ENCODE measurements at regions not wholly inside any gene's neighbourhood (a gene's known extent, or its start where the extent isn't known, plus 50 kb on each side); places are given as distances from the start of the nearest gene placed in this dataset.

DNA sequence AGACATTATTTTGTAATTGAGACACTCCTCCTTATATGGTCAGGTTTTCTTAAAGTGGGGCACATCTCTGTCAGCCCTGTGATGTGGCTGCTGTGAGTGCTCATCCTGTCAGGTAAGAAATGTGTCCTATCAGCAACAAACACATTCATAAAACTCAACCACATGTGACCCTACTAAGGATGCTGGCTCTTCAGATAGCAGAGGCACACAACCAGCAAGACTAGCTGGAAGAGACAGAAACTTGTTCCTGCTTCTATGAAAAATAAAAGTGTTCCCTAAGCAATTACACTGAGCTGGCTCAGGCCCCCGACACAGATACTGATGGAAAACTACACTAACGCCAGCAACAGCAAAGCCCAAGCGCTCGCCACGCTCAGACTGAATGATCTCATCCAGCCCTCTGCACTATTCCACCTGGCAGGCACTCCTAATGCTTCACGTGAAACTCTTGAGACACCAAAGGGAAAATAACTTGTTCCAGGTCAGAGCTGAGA lies 49.8 kb upstream of the CYP2D6 start:
- no peak for DNase-seq (ENCODE audit: low read depth in 2 of 2)
